ENCODE measurements at regions not wholly inside any gene's neighbourhood (a gene's known extent, or its start where the extent isn't known, plus 50 kb on each side); places are given as distances from the start of the nearest gene placed in this dataset.

- DNase-seq (no peak), ATAC-seq (ENCODE audit: low read depth) (no peak)
- Histone ChIP-seq H3K18ac (ENCODE audit: low read depth, low read length) (no peak overlapping the region), H2AFZ (replicated peaks; ENCODE audit: low read length, poor library complexity) (no peak overlapping the region), H4K91ac (ENCODE audit: insufficient read depth, low read depth, low read length) (no peak overlapping the region), H2BK5ac (ENCODE audit: low read depth, low read length, poor library complexity, severe bottlenecking) (no peak overlapping the region), H3K79me1 (ENCODE audit: low read depth in 1 of 2, low read length in 2 of 2) (no peaks in the 10 kb centered on the region), H3K4me2 (ENCODE audit: low read depth, low read length) (no peak overlapping the region), H3K14ac (replicated peaks; ENCODE audit: low read depth, low read length) (no peak overlapping the region), H3K9me3 (ENCODE audit: control insufficient read depth, insufficient read depth, low read length) (no peaks in the 10 kb centered on the region), H3K9ac (ENCODE audit: low read depth, low read length) (no peak overlapping the region), H3K27ac (ENCODE audit: insufficient read depth, low read length) (no peak overlapping the region), H3K56ac (ENCODE audit: extremely low read depth, insufficient read depth, low read length) (no peak overlapping the region), H4K20me1 (ENCODE audit: insufficient read depth, low read length) (no peaks in the 10 kb centered on the region), H2BK15ac (ENCODE audit: low read depth, low read length) (no peak overlapping the region), H2BK20ac (ENCODE audit: low read depth, low read length) (no peak overlapping the region), H3K23ac (ENCODE audit: low read depth, low read length) (no peak overlapping the region), H2AK9ac (replicated peaks; ENCODE audit: low read depth, low read length, poor library complexity) (no peak overlapping the region), H3K4me1 (ENCODE audit: control insufficient read depth, insufficient read depth, low read length) (no peaks in the 10 kb centered on the region), H2BK120ac (ENCODE audit: low read depth, low read length) (no peak overlapping the region), H4K8ac (ENCODE audit: low read depth in 2 of 2, low read length in 2 of 2) (no peak overlapping the region), H3K27me3 (ENCODE audit: control insufficient read depth, insufficient read depth, low read length) (no peaks in the 10 kb centered on the region), H3K4me3 (ENCODE audit: insufficient read depth, low read depth, low read length) (no peak overlapping the region), H2AK5ac (ENCODE audit: low read depth, low read length) (no peak overlapping the region), H4K5ac (ENCODE audit: low read depth, low read length) (no peak overlapping the region), H3K9me1 (ENCODE audit: insufficient read depth, low read length) (no peaks in the 10 kb centered on the region), H3K36me3 (ENCODE audit: control insufficient read depth, insufficient read depth, low read length) (no peaks in the 10 kb centered on the region), H3K4ac (ENCODE audit: low read depth, low read length) (no peak overlapping the region)
- TF ChIP-seq RCOR1 (IDR thresholded peaks at IDR 0.05; ENCODE audit: insufficient replicate concordance, low read length): no peak
- TF ChIP-seq MAZ (IDR thresholded peaks at IDR 0.05; ENCODE audit: borderline replicate concordance, low read depth, low read length): no peak
- TF ChIP-seq CEBPB (IDR thresholded peaks at IDR 0.05; ENCODE audit: low read depth, low read length): no peak
- TF ChIP-seq MAFK (IDR thresholded peaks at IDR 0.05; ENCODE audit: low read depth, low read length): no peak
- no peak for TF ChIP-seq MXI1 (IDR thresholded peaks at IDR 0.05; ENCODE audit: borderline replicate concordance, low read depth, low read length)
- no peak for TF ChIP-seq USF2 (IDR thresholded peaks at IDR 0.05; ENCODE audit: low read depth, low read length)
- TF ChIP-seq POLR2A (IDR thresholded peaks at IDR 0.05; ENCODE audit: low read depth, low read length): no peak
- TF ChIP-seq NFE2L2 (IDR thresholded peaks at IDR 0.05; ENCODE audit: low read depth, low read length): no peak
- TF ChIP-seq FOS (IDR thresholded peaks at IDR 0.05; ENCODE audit: low read depth, low read length): no peak
- no peak for TF ChIP-seq RFX5 (IDR thresholded peaks at IDR 0.05; ENCODE audit: low read depth, low read length)
- no peak for TF ChIP-seq BHLHE40 (IDR thresholded peaks at IDR 0.05; ENCODE audit: low read depth, low read length)
- TF ChIP-seq CHD1 (IDR thresholded peaks at IDR 0.05; ENCODE audit: low read depth, low read length): no peak
- TF ChIP-seq RAD21 (IDR thresholded peaks at IDR 0.05; ENCODE audit: low read length): no peak
- TF ChIP-seq ELK1 (IDR thresholded peaks at IDR 0.05; ENCODE audit: borderline replicate concordance, low read depth, low read length): no peak
- no peak for TF ChIP-seq SMC3 (IDR thresholded peaks at IDR 0.05; ENCODE audit: low read depth, low read length)
- no peak for TF ChIP-seq CTCF (conservative IDR thresholded peaks at IDR 0.05; ENCODE audit: low read depth, low read length)
- in situ Hi-C loops (cut with MboI; ENCODE audit: low sequenced_read_pairs) (no loop called here), intact Hi-C loops (cut with micrococcal nuclease) (no loop called here), dilution Hi-C loops (cut with HindIII; ENCODE audit: low sequenced_read_pairs, unreplicated experiment) (no loop called here)
- WGBS, 2 experiments (ENCODE audit: extremely low coverage in 2 of 2, insufficient read length in 1 of 2): no CpG with 5 or more reads among the region's 2 CpGs
- ChIA-PET POLR2A (ENCODE audit: unreplicated experiment) (no interaction called here), CTCF (no interaction called here)
- no TSS peak for BruUV-seq (replicated peaks)
These were observed 277.0 kb downstream of the CENPW start for GRCh38 chr6:126616866-126617265.
